Liver (tissue), 7 donors: ENCODE measurements at regions not wholly inside any gene's neighbourhood (a gene's known extent, or its start where the extent isn't known, plus 50 kb on each side); places are given as distances from the start of the nearest gene placed in this dataset.
"Not testable (repeated sequence)": the region's sequence is repeated elsewhere in the genome, so short reads cannot be mapped to it uniquely, and the experiment has no call there.

Source experiments
- DNase-seq: peaks from one replicate; pipeline ENCODE4 v3.0.0-alpha.2; 2017; ENCODE audit warnings: low spot score
- H3K27ac ChIP-seq, 2 donors: one replicate each; pipeline ENCODE4 v1.7.0; 2013; ENCODE audit warnings: inconsistent platforms in 2 of 2, low read length in 2 of 2, control low read depth in 1 of 2, low read depth in 1 of 2, mild to moderate bottlenecking in 1 of 2
- H3K27me3 ChIP-seq, 4 donors: one replicate each; pipeline versions ENCODE4 v1.6.1 to v1.7.0; 2013; ENCODE audit warnings: low read length in 3 of 4, inconsistent platforms in 1 of 4, mild to moderate bottlenecking in 1 of 4, moderate library complexity in 1 of 4; ENCODE audit not compliant: control insufficient read depth in 4 of 4, insufficient read depth in 4 of 4
- H3K36me3 ChIP-seq, 4 donors: one replicate each; pipeline versions ENCODE4 v1.6.1 to v1.7.0; 2013; ENCODE audit warnings: low read length in 3 of 4, mild to moderate bottlenecking in 3 of 4, low read depth in 1 of 4, moderate library complexity in 1 of 4; ENCODE audit not compliant: control insufficient read depth in 4 of 4, insufficient read depth in 3 of 4
- H3K4me1 ChIP-seq, 4 donors: one replicate each; pipeline versions ENCODE4 v1.6.1 to v1.7.0; 2013; ENCODE audit warnings: low read length in 3 of 4, mild to moderate bottlenecking in 3 of 4, moderate library complexity in 1 of 4; ENCODE audit not compliant: control insufficient read depth in 4 of 4, insufficient read depth in 4 of 4
- H3K4me3 ChIP-seq, 3 donors: one replicate each; pipeline versions ENCODE4 v1.6.1 to v1.7.0; 2013; ENCODE audit warnings: low read length in 3 of 3, control low read depth in 1 of 3, low read depth in 1 of 3, mild to moderate bottlenecking in 1 of 3
- H3K9ac ChIP-seq, 2 donors: one replicate each; pipeline ENCODE4 v1.7.0; 2013; ENCODE audit warnings: low read length in 2 of 2, mild to moderate bottlenecking in 2 of 2, moderate library complexity in 2 of 2, control low read depth in 1 of 2, low read depth in 1 of 2
- H3K9me3 ChIP-seq, 4 donors: one replicate each; pipeline versions ENCODE4 v1.6.1 to v1.7.0; 2013; ENCODE audit warnings: low read length in 3 of 4; ENCODE audit not compliant: control insufficient read depth in 4 of 4
- EGR1 ChIP-seq, 2 donors: IDR thresholded peaks; 2 replicates each; pipeline ENCODE4 v1.6.1; 2016 to 2018; ENCODE audit warnings: antibody characterized with exemption in 2 of 2, low read depth in 2 of 2
- FOXA2 ChIP-seq: IDR thresholded peaks from 2 replicates; pipeline ENCODE4 v1.6.1; 2016; ENCODE audit warnings: antibody characterized with exemption
- MAX ChIP-seq: IDR thresholded peaks from 2 replicates; pipeline ENCODE4 v1.6.1; 2016; ENCODE audit warnings: antibody characterized with exemption
- REST ChIP-seq: IDR thresholded peaks from 2 replicates; pipeline ENCODE4 v1.6.1; 2016; ENCODE audit warnings: antibody characterized with exemption, mild to moderate bottlenecking
- SP1 ChIP-seq: IDR thresholded peaks from 2 replicates; pipeline ENCODE4 v1.6.1; 2018; ENCODE audit warnings: antibody characterized with exemption, mild to moderate bottlenecking
- TAF1 ChIP-seq: conservative IDR thresholded peaks from 2 replicates; pipeline ENCODE4 v1.6.1; 2016; ENCODE audit warnings: antibody characterized with exemption, mild to moderate bottlenecking
- ZBTB33 ChIP-seq: IDR thresholded peaks from 2 replicates; pipeline ENCODE4 v1.6.1; 2016; ENCODE audit warnings: antibody characterized with exemption
- WGBS: extraction: QIAGEN DNeasy Blood & Tissue Kit; methylation state at CpG from one replicate; pipeline ENCODE4 v1.1.7; 2013; 5-methylcytosine and 5-hydroxymethylcytosine counted together
- donor health status: healthy.
- donor health status: healthy.
- donor health status: healthy.
- donor health status: healthy.

GRCh38 chr13:107790397-107790796 lies 424.9 kb downstream of the LIG4 start:
- no peak for DNase-seq
- no peak overlapping the region for H3K27ac ChIP-seq
- H3K36me3 ChIP-seq = no peaks in the 10 kb centered on the region
- 70% methylated on average over 1 of the region's 1 CpG for WGBS
- no peaks in the 10 kb centered on the region for H3K4me1 ChIP-seq
- H3K9ac ChIP-seq = no peak overlapping the region
- H3K9me3 ChIP-seq = no peaks in the 10 kb centered on the region
- H3K4me3 ChIP-seq = no peak overlapping the region
- H3K27me3 ChIP-seq = no peaks in the 10 kb centered on the region
- TF ChIP-seq ZBTB33 (no peak), EGR1 (IDR thresholded peaks at IDR 0.05; ENCODE audit: low read depth in 2 of 2) (no peak), SP1 (no peak), MAX (no peak), FOXA2 (no peak)

- DNase-seq = no peak
- Histone ChIP-seq H3K36me3 (no peaks in the 10 kb centered on the region), H3K27me3 (no peaks in the 10 kb centered on the region), H3K4me1 (no peaks in the 10 kb centered on the region), H3K9me3 (peaks cover 0 to 4% (median 0%) of the 10 kb centered on the region in 4 donors), H3K27ac (no peak overlapping the region), H3K4me3 (no peak overlapping the region), H3K9ac (no peak overlapping the region)
- no peak for TF ChIP-seq REST
- TF ChIP-seq TAF1 = no peak
- WGBS = 73% methylated on average over 8 of the region's 8 CpGs
These were observed 426.7 kb downstream of the LIG4 start for GRCh38 chr13:107788464-107789165.

- not testable (repeated sequence) for H3K4me3 ChIP-seq, H3K9me3 ChIP-seq, H3K27me3 ChIP-seq, H3K4me1 ChIP-seq, H3K9ac ChIP-seq, H3K27ac ChIP-seq, H3K36me3 ChIP-seq, DNase-seq
- WGBS = 95% methylated on average over 39 of the region's 39 CpGs
These were observed 432.7 kb downstream of the LIG4 start for GRCh38 chr13:107782646-107783045.
